ENCODE measurements at regions not wholly inside any gene's neighbourhood (a gene's known extent, or its start where the extent isn't known, plus 50 kb on each side); places are given as distances from the start of the nearest gene placed in this dataset.

DNA sequence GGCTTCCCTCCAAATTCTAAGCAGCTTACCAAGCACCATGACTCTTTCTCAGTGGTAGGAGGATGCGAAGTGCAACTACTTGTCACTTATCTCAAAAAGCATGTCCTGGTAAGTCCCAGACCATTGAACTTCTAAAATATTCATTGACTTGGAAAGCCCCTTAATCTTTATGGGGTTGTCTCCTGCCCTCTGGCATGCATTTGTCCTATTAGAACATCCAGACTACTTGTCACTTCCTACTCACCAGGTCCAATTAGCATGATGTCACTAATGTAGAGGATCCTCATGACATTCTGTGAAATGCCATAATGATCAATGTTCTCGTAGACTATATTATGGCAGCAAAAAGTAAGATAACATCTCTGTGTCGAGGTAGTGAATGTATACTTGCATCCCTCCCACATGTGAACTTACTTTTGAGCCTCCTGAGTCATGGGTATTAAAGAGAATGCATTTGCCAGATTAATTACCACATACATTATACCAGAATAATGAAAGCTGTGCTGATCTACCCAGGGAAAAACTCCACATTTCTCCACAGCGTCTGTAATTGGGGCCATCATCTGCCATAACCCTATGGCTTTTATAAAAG, 63.5 kb upstream of the RAD23B start:
- no peak for TF ChIP-seq POLR2A (IDR thresholded peaks at IDR 0.05)
- TF ChIP-seq, protein P1, sequence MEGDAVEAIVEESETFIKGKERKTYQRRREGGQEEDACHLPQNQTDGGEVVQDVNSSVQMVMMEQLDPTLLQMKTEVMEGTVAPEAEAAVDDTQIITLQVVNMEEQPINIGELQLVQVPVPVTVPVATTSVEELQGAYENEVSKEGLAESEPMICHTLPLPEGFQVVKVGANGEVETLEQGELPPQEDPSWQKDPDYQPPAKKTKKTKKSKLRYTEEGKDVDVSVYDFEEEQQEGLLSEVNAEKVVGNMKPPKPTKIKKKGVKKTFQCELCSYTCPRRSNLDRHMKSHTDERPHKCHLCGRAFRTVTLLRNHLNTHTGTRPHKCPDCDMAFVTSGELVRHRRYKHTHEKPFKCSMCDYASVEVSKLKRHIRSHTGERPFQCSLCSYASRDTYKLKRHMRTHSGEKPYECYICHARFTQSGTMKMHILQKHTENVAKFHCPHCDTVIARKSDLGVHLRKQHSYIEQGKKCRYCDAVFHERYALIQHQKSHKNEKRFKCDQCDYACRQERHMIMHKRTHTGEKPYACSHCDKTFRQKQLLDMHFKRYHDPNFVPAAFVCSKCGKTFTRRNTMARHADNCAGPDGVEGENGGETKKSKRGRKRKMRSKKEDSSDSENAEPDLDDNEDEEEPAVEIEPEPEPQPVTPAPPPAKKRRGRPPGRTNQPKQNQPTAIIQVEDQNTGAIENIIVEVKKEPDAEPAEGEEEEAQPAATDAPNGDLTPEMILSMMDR (IDR thresholded peaks at IDR 0.05) = no peak
